ENCODE measurements at regions not wholly inside any gene's neighbourhood (a gene's known extent, or its start where the extent isn't known, plus 50 kb on each side); places are given as distances from the start of the nearest gene placed in this dataset.

DNA sequence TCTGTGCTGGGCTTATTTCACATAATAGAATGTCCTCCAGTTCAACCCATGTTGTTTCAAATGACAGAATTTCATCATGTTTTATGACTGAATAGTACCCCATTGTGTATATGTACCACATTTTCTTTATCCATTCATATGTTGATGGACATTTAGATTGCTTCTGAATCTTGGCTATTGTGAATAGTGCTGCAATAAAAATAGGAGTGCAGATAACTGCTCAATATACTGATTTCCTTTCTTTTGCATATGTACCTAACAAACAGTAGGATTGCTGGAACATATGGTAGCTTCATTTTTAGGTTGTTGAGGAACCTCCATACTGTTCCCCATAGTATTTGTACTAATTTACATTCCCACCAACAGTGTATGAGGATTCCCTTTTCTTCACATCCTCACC is 491.1 kb downstream of the BRINP3 start:
- TF ChIP-seq, protein P1, sequence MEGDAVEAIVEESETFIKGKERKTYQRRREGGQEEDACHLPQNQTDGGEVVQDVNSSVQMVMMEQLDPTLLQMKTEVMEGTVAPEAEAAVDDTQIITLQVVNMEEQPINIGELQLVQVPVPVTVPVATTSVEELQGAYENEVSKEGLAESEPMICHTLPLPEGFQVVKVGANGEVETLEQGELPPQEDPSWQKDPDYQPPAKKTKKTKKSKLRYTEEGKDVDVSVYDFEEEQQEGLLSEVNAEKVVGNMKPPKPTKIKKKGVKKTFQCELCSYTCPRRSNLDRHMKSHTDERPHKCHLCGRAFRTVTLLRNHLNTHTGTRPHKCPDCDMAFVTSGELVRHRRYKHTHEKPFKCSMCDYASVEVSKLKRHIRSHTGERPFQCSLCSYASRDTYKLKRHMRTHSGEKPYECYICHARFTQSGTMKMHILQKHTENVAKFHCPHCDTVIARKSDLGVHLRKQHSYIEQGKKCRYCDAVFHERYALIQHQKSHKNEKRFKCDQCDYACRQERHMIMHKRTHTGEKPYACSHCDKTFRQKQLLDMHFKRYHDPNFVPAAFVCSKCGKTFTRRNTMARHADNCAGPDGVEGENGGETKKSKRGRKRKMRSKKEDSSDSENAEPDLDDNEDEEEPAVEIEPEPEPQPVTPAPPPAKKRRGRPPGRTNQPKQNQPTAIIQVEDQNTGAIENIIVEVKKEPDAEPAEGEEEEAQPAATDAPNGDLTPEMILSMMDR (IDR thresholded peaks at IDR 0.05; ENCODE audit: low read length) = no peak
- TF ChIP-seq EZH2 (optimal IDR thresholded peaks at IDR 0.05; ENCODE audit: low read depth, low read length) = no peak

All from MM.1S (cell line).